GM23248 (cell line): ENCODE measurements at regions not wholly inside any gene's neighbourhood (a gene's known extent, or its start where the extent isn't known, plus 50 kb on each side); places are given as distances from the start of the nearest gene placed in this dataset.

Experiments
- DNase-seq: peaks from one replicate; pipeline ENCODE4 v3.0.0-alpha.2; 2015
- H2AFZ ChIP-seq: fragments of 200-600 bp; sonication (generic); 2 replicates; pipeline ENCODE4 v1.6.1; 2016; ENCODE audit warnings: antibody characterized with exemption
- H3F3A ChIP-seq: fragments of 200-600 bp; sonication (generic); 2 replicates; pipeline ENCODE4 v1.6.1; 2016; ENCODE audit warnings: mild to moderate bottlenecking, antibody characterized with exemption, mixed run types; ENCODE audit not compliant: insufficient read depth
- H3K27ac ChIP-seq: fragments of 200-600 bp; sonication (generic); 2 replicates; pipeline ENCODE4 v1.5.1; 2016; ENCODE audit warnings: mild to moderate bottlenecking
- H3K27me3 ChIP-seq: fragments of 200-600 bp; sonication (generic); replicated peaks from 2 replicates; pipeline ENCODE4 v1.6.1; 2016; ENCODE audit warnings: mild to moderate bottlenecking; ENCODE audit not compliant: insufficient read depth
- H3K36me3 ChIP-seq: fragments of 200-600 bp; sonication (generic); 2 replicates; pipeline ENCODE4 v1.6.1; 2016; ENCODE audit warnings: low read depth, mild to moderate bottlenecking
- H3K4me1 ChIP-seq: fragments of 200-600 bp; sonication (generic); 2 replicates; pipeline ENCODE4 v1.6.1; 2016; ENCODE audit warnings: mild to moderate bottlenecking; ENCODE audit not compliant: insufficient read depth
- H3K4me2 ChIP-seq: fragments of 200-600 bp; sonication (generic); one replicate; pipeline ENCODE4 v1.6.1; 2016; ENCODE audit warnings: mild to moderate bottlenecking; ENCODE audit not compliant: unreplicated experiment
- H3K4me3 ChIP-seq: fragments of 200-600 bp; sonication (generic); 2 replicates; pipeline ENCODE4 v1.5.1; 2016; ENCODE audit warnings: mild to moderate bottlenecking
- H3K79me2 ChIP-seq: fragments of 200-600 bp; sonication (generic); 2 replicates; pipeline ENCODE4 v1.6.1; 2016; ENCODE audit warnings: mild to moderate bottlenecking; ENCODE audit not compliant: insufficient read depth
- H3K9ac ChIP-seq: fragments of 200-600 bp; sonication (generic); 2 replicates; pipeline ENCODE4 v1.6.1; 2016; ENCODE audit warnings: mild to moderate bottlenecking
- H3K9me2 ChIP-seq: fragments of 200-600 bp; sonication (generic); 2 replicates; pipeline ENCODE4 v1.6.1; 2016; ENCODE audit warnings: mixed run types, mild to moderate bottlenecking, moderate library complexity; ENCODE audit not compliant: insufficient read depth
- H3K9me3 ChIP-seq: fragments of 200-600 bp; sonication (generic); one replicate; pipeline ENCODE4 v1.6.1; 2017; ENCODE audit warnings: low read depth
- H4K20me1 ChIP-seq: fragments of 200-600 bp; sonication (generic); 2 replicates; pipeline ENCODE4 v1.6.0; 2016; ENCODE audit not compliant: insufficient read depth
- EZH2 ChIP-seq: fragments of 200-600 bp; sonication (generic); IDR thresholded peaks from 2 replicates; pipeline ENCODE4 v1.6.1; 2018; ENCODE audit warnings: antibody characterized with exemption, mild to moderate bottlenecking; ENCODE audit not compliant: insufficient read depth, poor library complexity, severe bottlenecking
- EZH2phosphoT487 ChIP-seq: fragments of 200-600 bp; sonication (generic); IDR thresholded peaks from 2 replicates; pipeline ENCODE4 v1.6.1; 2018; ENCODE audit warnings: antibody characterized with exemption, moderate library complexity, mild to moderate bottlenecking, low read depth; ENCODE audit not compliant: insufficient read depth
- WGBS, 2 experiments: methylation state at CpG; one replicate each; pipeline ENCODE4 v1.1.6; 2015 to 2017; ENCODE audit warnings: low lambda C conversion rate in 2 of 2, low coverage in 1 of 2; ENCODE audit errors: missing lambda C conversion rate in 2 of 2; 5-methylcytosine and 5-hydroxymethylcytosine counted together
- in situ Hi-C: fragments of 300-500 bp; cut with MboI; formaldehyde crosslinking; loops from 2 replicates; pipeline ENCODE4 v1.15.0; 2020

GRCh38 chrX:109871121-109871888 lies 131.6 kb upstream of the TMEM164 start:
- H3K9me3 ChIP-seq = no peaks in the 10 kb centered on the region
- no peak overlapping the region for H3K9ac ChIP-seq
- no peak overlapping the region for H2AFZ ChIP-seq
- in situ Hi-C loops = no loop called here
- H3F3A ChIP-seq = no peaks in the 10 kb centered on the region
- no peak for DNase-seq
- H3K4me3 ChIP-seq = no peak overlapping the region
- H3K9me2 ChIP-seq = no peaks in the 10 kb centered on the region
- no peaks in the 10 kb centered on the region for H3K36me3 ChIP-seq
- no peaks in the 10 kb centered on the region for H3K27me3 ChIP-seq
- H3K4me2 ChIP-seq = no peak overlapping the region
- no peak for TF ChIP-seq EZH2phosphoT487
- no peak for TF ChIP-seq EZH2
- no peaks in the 10 kb centered on the region for H4K20me1 ChIP-seq
- no peaks in the 10 kb centered on the region for H3K79me2 ChIP-seq
- H3K4me1 ChIP-seq = no peaks in the 10 kb centered on the region
- no peak overlapping the region for H3K27ac ChIP-seq
- WGBS, 2 experiments = 68 to 93% methylated on average over 3 to 4 of the region's 4 CpGs

DNA sequence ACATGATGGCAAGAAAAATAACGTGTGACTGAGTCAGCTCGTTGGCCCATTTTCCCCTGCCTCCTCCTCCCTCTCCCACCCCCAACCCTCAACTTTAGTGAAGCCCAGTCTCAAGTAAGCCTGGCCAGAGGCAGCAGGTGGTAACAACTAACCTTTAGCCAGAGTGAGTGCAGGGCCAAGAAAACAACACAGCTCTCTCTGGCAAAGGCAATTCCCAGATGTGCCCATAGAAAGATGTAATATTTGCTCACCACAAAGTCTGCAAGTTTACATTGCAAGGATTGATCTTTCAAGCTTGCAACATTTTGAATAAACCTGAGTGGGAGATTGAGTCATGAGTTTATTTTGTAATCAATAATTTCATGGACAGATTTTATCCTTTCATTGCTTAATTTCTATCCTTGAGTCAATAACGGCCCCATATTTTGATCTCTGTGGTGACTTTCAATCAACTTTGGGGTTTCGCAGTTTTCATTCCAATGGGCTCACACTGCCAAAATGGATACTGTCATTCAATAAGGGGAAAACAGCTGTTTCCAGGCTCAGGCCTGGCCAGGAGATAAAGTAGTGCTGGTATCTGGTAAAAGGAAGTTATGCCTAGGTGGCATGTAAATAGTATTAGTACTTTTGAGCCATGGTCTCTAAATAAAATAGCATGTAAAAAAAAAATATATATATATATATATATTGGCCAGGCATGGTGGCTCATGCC lies 130.7 kb upstream of the TMEM164 start:
- WGBS, 2 experiments = 8 to 11% methylated on average over 4 of the region's 4 CpGs
- no peak overlapping the region for H2AFZ ChIP-seq
- H3K4me2 ChIP-seq = no peak overlapping the region
- no peak overlapping the region for H3K4me3 ChIP-seq
- H3F3A ChIP-seq = no peaks in the 10 kb centered on the region
- H3K9me2 ChIP-seq = no peaks in the 10 kb centered on the region
- H3K79me2 ChIP-seq = no peaks in the 10 kb centered on the region
- in situ Hi-C loops = no loop called here
- H3K9ac ChIP-seq = no peak overlapping the region
- no peak overlapping the region for H3K27ac ChIP-seq
- no peaks in the 10 kb centered on the region for H3K27me3 ChIP-seq
- no peaks in the 10 kb centered on the region for H3K36me3 ChIP-seq
- TF ChIP-seq EZH2phosphoT487 (no peak), EZH2 (no peak)
- H3K4me1 ChIP-seq = no peaks in the 10 kb centered on the region
- no peaks in the 10 kb centered on the region for H3K9me3 ChIP-seq
- H4K20me1 ChIP-seq = no peaks in the 10 kb centered on the region
- peak; percentile 27 for DNase-seq

GRCh38 chrX:109873574-109873973 lies 129.3 kb upstream of the TMEM164 start:
- TF ChIP-seq EZH2 (no peak), EZH2phosphoT487 (no peak)
- Histone ChIP-seq H3K36me3 (no peaks in the 10 kb centered on the region), H4K20me1 (no peaks in the 10 kb centered on the region), H3K9me3 (no peaks in the 10 kb centered on the region), H2AFZ (no peak overlapping the region), H3K4me2 (no peak overlapping the region), H3K79me2 (no peaks in the 10 kb centered on the region), H3K9me2 (no peaks in the 10 kb centered on the region), H3K9ac (no peak overlapping the region), H3K4me3 (no peak overlapping the region), H3F3A (no peaks in the 10 kb centered on the region), H3K27me3 (no peaks in the 10 kb centered on the region), H3K27ac (no peak overlapping the region), H3K4me1 (no peaks in the 10 kb centered on the region)
- in situ Hi-C loops = no loop called here
- DNase-seq = no peak
- 79 to 100% methylated on average over 1 of the region's 1 CpG for WGBS, 2 experiments

DNA sequence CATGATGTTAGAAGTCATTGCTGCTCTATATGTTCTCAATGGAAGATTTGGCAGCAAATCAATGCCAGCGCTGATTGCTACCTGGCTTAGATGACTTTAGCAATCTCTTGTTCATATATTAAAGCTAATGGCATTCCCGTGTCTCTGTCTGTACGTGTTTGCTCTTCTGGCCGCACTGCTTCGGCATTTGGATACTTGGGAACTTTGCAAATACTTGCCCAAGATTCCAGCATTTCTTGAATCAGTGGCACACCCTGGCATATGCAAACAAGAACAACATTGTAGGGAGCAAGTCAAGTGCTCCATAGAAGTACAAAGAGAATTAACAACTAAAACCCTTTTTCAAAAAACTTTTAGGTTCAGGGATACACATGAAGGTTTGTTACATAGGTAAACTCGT lies 128.9 kb upstream of the TMEM164 start:
- WGBS, 2 experiments = 73% methylated on average over 6 of the region's 6 CpGs
- in situ Hi-C loops = no loop called here
- Histone ChIP-seq H3K36me3 (no peaks in the 10 kb centered on the region), H3K9me2 (no peaks in the 10 kb centered on the region), H3F3A (no peaks in the 10 kb centered on the region), H3K9ac (no peak overlapping the region), H3K27ac (no peak overlapping the region), H2AFZ (no peak overlapping the region), H4K20me1 (no peaks in the 10 kb centered on the region), H3K27me3 (no peaks in the 10 kb centered on the region), H3K4me1 (no peaks in the 10 kb centered on the region), H3K9me3 (no peaks in the 10 kb centered on the region), H3K79me2 (no peaks in the 10 kb centered on the region), H3K4me3 (no peak overlapping the region), H3K4me2 (no peak overlapping the region)
- TF ChIP-seq EZH2phosphoT487 (no peak), EZH2 (no peak)
- DNase-seq = no peak
